NT2/D1 (cell line): ENCODE measurements at regions not wholly inside any gene's neighbourhood (a gene's known extent, or its start where the extent isn't known, plus 50 kb on each side); places are given as distances from the start of the nearest gene placed in this dataset.

Experiments
- YY1 ChIP-seq: IDR thresholded peaks from 2 replicates; pipeline ENCODE4 v1.6.1; 2011; ENCODE audit not compliant: insufficient read length, insufficient read depth
- ZNF274 ChIP-seq: IDR thresholded peaks from 2 replicates; pipeline ENCODE4 v1.6.1; 2011; ENCODE audit warnings: mild to moderate bottlenecking, low read depth, low read length

GRCh38 chr3:99579965-99580364 lies 58.4 kb upstream of the COL8A1 start:
- no peak for TF ChIP-seq YY1
- no peak for TF ChIP-seq ZNF274
